ENCODE measurements at regions not wholly inside any gene's neighbourhood (a gene's known extent, or its start where the extent isn't known, plus 50 kb on each side); places are given as distances from the start of the nearest gene placed in this dataset.
"Not testable (repeated sequence)": the region's sequence is repeated elsewhere in the genome, so short reads cannot be mapped to it uniquely, and the experiment has no call there.

DNA sequence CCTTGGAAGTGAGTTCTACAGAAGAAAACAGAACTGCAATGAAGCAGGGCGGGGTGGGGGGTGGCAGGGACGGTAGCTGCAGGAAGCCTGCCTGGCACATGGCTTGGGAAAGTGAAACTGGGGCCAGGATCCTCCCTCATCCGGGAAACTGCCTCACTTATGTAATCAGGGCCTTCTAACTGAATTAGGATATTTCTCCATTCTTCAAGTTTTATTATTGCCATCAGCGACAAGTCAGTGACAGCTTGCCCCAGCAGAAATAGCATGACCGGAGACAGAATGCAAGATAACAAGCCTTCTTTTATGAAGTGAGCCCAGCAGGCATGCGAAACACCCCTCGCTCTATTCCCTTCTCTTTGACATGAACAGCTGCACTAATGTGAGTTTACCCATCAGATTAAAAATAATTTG, 77.5 kb upstream of the CACUL1 start:
- peak; percentile 70 for FAIRE-seq
- Histone ChIP-seq H3K4me2 (ENCODE audit: control insufficient read depth, extremely low read depth, insufficient read depth, low read depth, low read length) (peak overlapping the region; percentile 59), H3K79me2 (ENCODE audit: control insufficient read depth, insufficient read depth, low read length) (no peaks in the 10 kb centered on the region), H3K9ac (ENCODE audit: control insufficient read depth, extremely low read depth, insufficient read depth, low read length) (no peak overlapping the region), H3K9me1 (ENCODE audit: control insufficient read depth, extremely low read depth, insufficient read depth, low read length) (peaks cover 2% of the 10 kb centered on the region), H3K9me3 (ENCODE audit: control insufficient read depth, low read depth, low read length) (no peaks in the 10 kb centered on the region), H3K27me3 (ENCODE audit: control insufficient read depth, extremely low read depth, insufficient read depth, low read length) (no peaks in the 10 kb centered on the region), H2AFZ (ENCODE audit: control insufficient read depth, low read length) (peak overlapping the region; percentile 91), H3K36me3 (ENCODE audit: control insufficient read depth in 2 of 2, extremely low read depth in 1 of 2, insufficient read depth in 2 of 2, low read length in 2 of 2) (no peaks in the 10 kb centered on the region), H4K20me1 (ENCODE audit: control insufficient read depth, extremely low read depth, insufficient read depth, low read length) (no peaks in the 10 kb centered on the region), H3K27ac (ENCODE audit: control insufficient read depth, insufficient read depth, low read length) (no peak overlapping the region), H3K4me1 (ENCODE audit: control insufficient read depth, extremely low read depth, insufficient read depth, low read length) (peaks cover 21% of the 10 kb centered on the region), H3K4me3 (ENCODE audit: control insufficient read depth in 2 of 3, extremely low read depth in 1 of 3, insufficient read depth in 2 of 3, low read depth in 1 of 3, low read length in 3 of 3) (peak overlapping the region in 1 of 3 experiments; percentile 28)
- DNase-seq (ENCODE audit: low read depth, low spot score): no peak
- TF ChIP-seq, protein P1, sequence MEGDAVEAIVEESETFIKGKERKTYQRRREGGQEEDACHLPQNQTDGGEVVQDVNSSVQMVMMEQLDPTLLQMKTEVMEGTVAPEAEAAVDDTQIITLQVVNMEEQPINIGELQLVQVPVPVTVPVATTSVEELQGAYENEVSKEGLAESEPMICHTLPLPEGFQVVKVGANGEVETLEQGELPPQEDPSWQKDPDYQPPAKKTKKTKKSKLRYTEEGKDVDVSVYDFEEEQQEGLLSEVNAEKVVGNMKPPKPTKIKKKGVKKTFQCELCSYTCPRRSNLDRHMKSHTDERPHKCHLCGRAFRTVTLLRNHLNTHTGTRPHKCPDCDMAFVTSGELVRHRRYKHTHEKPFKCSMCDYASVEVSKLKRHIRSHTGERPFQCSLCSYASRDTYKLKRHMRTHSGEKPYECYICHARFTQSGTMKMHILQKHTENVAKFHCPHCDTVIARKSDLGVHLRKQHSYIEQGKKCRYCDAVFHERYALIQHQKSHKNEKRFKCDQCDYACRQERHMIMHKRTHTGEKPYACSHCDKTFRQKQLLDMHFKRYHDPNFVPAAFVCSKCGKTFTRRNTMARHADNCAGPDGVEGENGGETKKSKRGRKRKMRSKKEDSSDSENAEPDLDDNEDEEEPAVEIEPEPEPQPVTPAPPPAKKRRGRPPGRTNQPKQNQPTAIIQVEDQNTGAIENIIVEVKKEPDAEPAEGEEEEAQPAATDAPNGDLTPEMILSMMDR (optimal IDR thresholded peaks at IDR 0.05 in 1 of 3, IDR thresholded peaks at IDR 0.05 in 1 of 3, conservative IDR thresholded peaks at IDR 0.05 in 1 of 3; ENCODE audit: extremely low read depth in 1 of 3, insufficient read depth in 2 of 3, low read length in 3 of 3): no peak
- no peak for TF ChIP-seq EZH2 (IDR thresholded peaks at IDR 0.05; ENCODE audit: low read length)
- dilution Hi-C loops (cut with MboI; ENCODE audit: extremely low pct_ligation_motif_present, low sequenced_read_pairs): no loop called here

DNA sequence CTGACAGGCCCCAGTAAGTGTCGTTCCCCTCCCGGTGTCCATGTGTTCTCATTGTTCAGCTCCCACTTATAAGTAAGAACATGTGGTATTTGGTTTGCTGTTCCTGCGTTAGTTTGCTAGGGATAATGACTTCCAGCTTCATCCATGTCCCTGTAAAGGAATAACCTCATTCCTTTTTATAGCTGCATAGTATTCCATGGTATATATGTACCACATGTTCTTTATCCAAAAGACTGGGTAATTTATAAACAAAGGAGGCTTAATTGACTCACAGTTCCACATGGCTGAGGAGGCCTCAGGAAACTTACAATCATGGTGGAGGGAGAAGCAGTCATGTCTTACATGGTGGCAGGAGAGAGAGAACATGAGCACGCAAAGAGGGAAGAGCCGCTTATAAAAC, 79.6 kb upstream of the CACUL1 start:
- H3K79me2 ChIP-seq (ENCODE audit: control insufficient read depth, insufficient read depth, low read length); H4K20me1 ChIP-seq (ENCODE audit: control insufficient read depth, extremely low read depth, insufficient read depth, low read length); H3K27ac ChIP-seq (ENCODE audit: control insufficient read depth, insufficient read depth, low read length); DNase-seq (ENCODE audit: low read depth, low spot score); H3K36me3 ChIP-seq (ENCODE audit: control insufficient read depth in 2 of 2, extremely low read depth in 1 of 2, insufficient read depth in 2 of 2, low read length in 2 of 2); H3K4me3 ChIP-seq (ENCODE audit: control insufficient read depth in 2 of 3, extremely low read depth in 1 of 3, insufficient read depth in 2 of 3, low read depth in 1 of 3, low read length in 3 of 3); H3K9me3 ChIP-seq (ENCODE audit: control insufficient read depth, low read depth, low read length); H3K27me3 ChIP-seq (ENCODE audit: control insufficient read depth, extremely low read depth, insufficient read depth, low read length); H3K9me1 ChIP-seq (ENCODE audit: control insufficient read depth, extremely low read depth, insufficient read depth, low read length); H3K4me2 ChIP-seq (ENCODE audit: control insufficient read depth, extremely low read depth, insufficient read depth, low read depth, low read length); FAIRE-seq; dilution Hi-C loops (cut with MboI; ENCODE audit: extremely low pct_ligation_motif_present, low sequenced_read_pairs); H2AFZ ChIP-seq (ENCODE audit: control insufficient read depth, low read length); H3K9ac ChIP-seq (ENCODE audit: control insufficient read depth, extremely low read depth, insufficient read depth, low read length): not testable (repeated sequence)
- peaks cover 25% of the 10 kb centered on the region for H3K4me1 ChIP-seq (ENCODE audit: control insufficient read depth, extremely low read depth, insufficient read depth, low read length)

DNA sequence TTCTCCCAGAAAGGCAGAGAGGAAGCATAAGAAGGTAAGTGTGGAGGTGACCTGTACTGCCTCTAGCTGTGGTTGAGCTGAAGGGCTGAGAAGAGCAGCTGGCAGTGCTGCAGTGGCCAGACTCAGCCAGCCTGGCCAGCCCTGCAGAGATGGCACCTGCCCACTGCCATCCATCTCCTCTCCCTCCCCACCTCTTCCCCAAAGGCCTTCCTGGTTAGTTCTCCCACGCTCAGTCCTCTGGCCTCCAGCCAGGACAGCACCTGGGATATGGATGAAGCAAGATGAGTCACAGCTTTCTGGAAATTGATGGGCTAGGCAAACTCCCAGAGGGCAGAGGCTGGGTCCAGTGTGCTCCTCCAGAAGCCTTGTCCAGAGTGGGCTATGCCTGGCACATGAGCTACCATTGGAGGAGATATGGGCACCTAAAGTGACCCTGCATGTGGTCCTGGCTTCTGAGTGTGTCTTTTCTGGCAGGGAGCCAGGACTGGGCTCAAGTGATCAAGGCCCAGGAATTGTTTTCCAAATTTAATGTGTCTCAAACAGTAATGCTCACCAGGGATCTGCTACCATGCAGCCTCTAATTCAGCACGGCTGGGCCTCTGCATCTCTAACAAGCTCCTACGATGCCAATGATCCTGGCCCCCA, 81.0 kb upstream of the CACUL1 start:
- H4K20me1 ChIP-seq (ENCODE audit: control insufficient read depth, extremely low read depth, insufficient read depth, low read length): no peaks in the 10 kb centered on the region
- dilution Hi-C loops (cut with MboI; ENCODE audit: extremely low pct_ligation_motif_present, low sequenced_read_pairs): no loop called here
- no peaks in the 10 kb centered on the region for H3K36me3 ChIP-seq (ENCODE audit: control insufficient read depth in 2 of 2, extremely low read depth in 1 of 2, insufficient read depth in 2 of 2, low read length in 2 of 2)
- peak overlapping the region; percentile 1 for H3K4me2 ChIP-seq (ENCODE audit: control insufficient read depth, extremely low read depth, insufficient read depth, low read depth, low read length)
- H3K9me1 ChIP-seq (ENCODE audit: control insufficient read depth, extremely low read depth, insufficient read depth, low read length): peaks cover 2% of the 10 kb centered on the region
- no peak overlapping the region for H3K4me3 ChIP-seq (ENCODE audit: control insufficient read depth in 2 of 3, extremely low read depth in 1 of 3, insufficient read depth in 2 of 3, low read depth in 1 of 3, low read length in 3 of 3)
- no peak overlapping the region for H2AFZ ChIP-seq (ENCODE audit: control insufficient read depth, low read length)
- H3K27me3 ChIP-seq (ENCODE audit: control insufficient read depth, extremely low read depth, insufficient read depth, low read length): no peaks in the 10 kb centered on the region
- FAIRE-seq (peak; percentile 99), DNase-seq (ENCODE audit: low read depth, low spot score) (peak; percentile 80)
- no peaks in the 10 kb centered on the region for H3K9me3 ChIP-seq (ENCODE audit: control insufficient read depth, low read depth, low read length)
- TF ChIP-seq EZH2 (IDR thresholded peaks at IDR 0.05; ENCODE audit: low read length): no peak
- TF ChIP-seq, protein P1 (optimal IDR thresholded peaks at IDR 0.05 in 1 of 3, IDR thresholded peaks at IDR 0.05 in 1 of 3, conservative IDR thresholded peaks at IDR 0.05 in 1 of 3; ENCODE audit: extremely low read depth in 1 of 3, insufficient read depth in 2 of 3, low read length in 3 of 3): peak; percentile 16 to 27 (median 20)
- H3K9ac ChIP-seq (ENCODE audit: control insufficient read depth, extremely low read depth, insufficient read depth, low read length): no peak overlapping the region
- H3K27ac ChIP-seq (ENCODE audit: control insufficient read depth, insufficient read depth, low read length): peak overlapping the region; percentile 4
- H3K4me1 ChIP-seq (ENCODE audit: control insufficient read depth, extremely low read depth, insufficient read depth, low read length): peaks cover 38% of the 10 kb centered on the region
- no peaks in the 10 kb centered on the region for H3K79me2 ChIP-seq (ENCODE audit: control insufficient read depth, insufficient read depth, low read length)

All from keratinocyte (primary cell).